ENCODE measurements at regions not wholly inside any gene's neighbourhood (a gene's known extent, or its start where the extent isn't known, plus 50 kb on each side); places are given as distances from the start of the nearest gene placed in this dataset.

DNA sequence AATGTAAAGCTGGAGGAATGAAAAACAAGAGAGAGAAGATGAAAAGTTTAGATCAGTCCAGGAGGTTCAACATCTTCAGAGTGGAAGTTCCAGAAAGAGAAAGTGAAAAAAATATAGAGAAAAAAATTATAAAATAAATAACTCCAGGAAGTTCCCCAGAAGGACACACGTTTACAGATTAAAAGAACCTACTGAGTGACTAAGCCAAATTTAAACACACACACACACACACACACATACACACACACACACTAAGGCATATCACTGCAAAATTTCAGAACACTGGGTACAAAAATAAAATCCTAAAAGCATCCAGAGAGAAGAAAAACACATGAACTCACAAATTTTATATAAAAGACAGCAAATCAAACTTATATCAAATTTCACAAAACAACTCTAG lies 85.9 kb upstream of the PMAIP1 start:
- Mint-ChIP-seq H3K9me3 (ENCODE audit: insufficient read depth) (no peaks in the 10 kb centered on the region), H3K27ac (no peak overlapping the region), H3K27me3 (peaks cover 21% of the 10 kb centered on the region), H3K4me3 (no peak overlapping the region), H3K4me1 (peaks cover 2% of the 10 kb centered on the region)
- H3K79me2 ChIP-seq (ENCODE audit: control insufficient read depth, insufficient read depth, low read length): no peaks in the 10 kb centered on the region
- intact Hi-C loops (cut with micrococcal nuclease): no loop called here
- no peak for TF ChIP-seq EZH2 (IDR thresholded peaks at IDR 0.05; ENCODE audit: borderline replicate concordance, insufficient read depth, low read depth, low read length, poor library complexity, severe bottlenecking)
- TF ChIP-seq, protein P1, sequence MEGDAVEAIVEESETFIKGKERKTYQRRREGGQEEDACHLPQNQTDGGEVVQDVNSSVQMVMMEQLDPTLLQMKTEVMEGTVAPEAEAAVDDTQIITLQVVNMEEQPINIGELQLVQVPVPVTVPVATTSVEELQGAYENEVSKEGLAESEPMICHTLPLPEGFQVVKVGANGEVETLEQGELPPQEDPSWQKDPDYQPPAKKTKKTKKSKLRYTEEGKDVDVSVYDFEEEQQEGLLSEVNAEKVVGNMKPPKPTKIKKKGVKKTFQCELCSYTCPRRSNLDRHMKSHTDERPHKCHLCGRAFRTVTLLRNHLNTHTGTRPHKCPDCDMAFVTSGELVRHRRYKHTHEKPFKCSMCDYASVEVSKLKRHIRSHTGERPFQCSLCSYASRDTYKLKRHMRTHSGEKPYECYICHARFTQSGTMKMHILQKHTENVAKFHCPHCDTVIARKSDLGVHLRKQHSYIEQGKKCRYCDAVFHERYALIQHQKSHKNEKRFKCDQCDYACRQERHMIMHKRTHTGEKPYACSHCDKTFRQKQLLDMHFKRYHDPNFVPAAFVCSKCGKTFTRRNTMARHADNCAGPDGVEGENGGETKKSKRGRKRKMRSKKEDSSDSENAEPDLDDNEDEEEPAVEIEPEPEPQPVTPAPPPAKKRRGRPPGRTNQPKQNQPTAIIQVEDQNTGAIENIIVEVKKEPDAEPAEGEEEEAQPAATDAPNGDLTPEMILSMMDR (IDR thresholded peaks at IDR 0.05): no peak
- WGBS (ENCODE audit: insufficient coverage): 0% methylated on average over 1 of the region's 1 CpG
- CTCF ChIA-PET: interaction anchor here (1.8 kb wide), 1 partner anchor 10 kb away, joined by 4 read pairs; no protein-coding TSS in a partner anchor
- ATAC-seq (ENCODE audit: low read depth) (no peak), DNase-seq (no peak)
- H3K27me3 ChIP-seq (replicated peaks in 1 of 4; ENCODE audit: control extremely low read depth in 1 of 4, control insufficient read depth in 3 of 4, insufficient read depth in 4 of 4, low read length in 3 of 4): peaks cover 0 to 6% (median 4%) of the 10 kb centered on the region in 4 experiments
- H3K36me3 ChIP-seq (replicated peaks in 1 of 2; ENCODE audit: control extremely low read depth in 1 of 2, control insufficient read depth in 1 of 2, extremely low read depth in 1 of 2, insufficient read depth in 2 of 2, low read length in 1 of 2): no peaks in the 10 kb centered on the region
- H4K20me1 ChIP-seq (ENCODE audit: control insufficient read depth, insufficient read depth, low read length, poor library complexity, severe bottlenecking): no peaks in the 10 kb centered on the region
- no peaks in the 10 kb centered on the region for H3K9me3 ChIP-seq (ENCODE audit: control extremely low read depth in 1 of 3, control insufficient read depth in 2 of 3, insufficient read depth in 1 of 3, low read length in 2 of 3)
- H3K4me1 ChIP-seq (ENCODE audit: control insufficient read depth in 2 of 2, insufficient read depth in 2 of 2, low read length in 2 of 2): no peaks in the 10 kb centered on the region
- no peak overlapping the region for H3K27ac ChIP-seq (ENCODE audit: low read length in 2 of 2)
- no peak overlapping the region for H3K4me3 ChIP-seq (ENCODE audit: control extremely low read depth in 1 of 5, extremely low read depth in 1 of 5, insufficient read depth in 1 of 5, low read depth in 2 of 5, low read length in 4 of 5)
- H3K4me2 ChIP-seq (replicated peaks; ENCODE audit: low read depth, low read length, poor library complexity, severe bottlenecking): no peak overlapping the region
- H3K9ac ChIP-seq (ENCODE audit: low read length): no peak overlapping the region
- POLR2A ChIA-PET: no interaction called here
- no peak overlapping the region for H2AFZ ChIP-seq (ENCODE audit: insufficient read depth, low read depth, low read length, poor library complexity, severe bottlenecking)

DNA sequence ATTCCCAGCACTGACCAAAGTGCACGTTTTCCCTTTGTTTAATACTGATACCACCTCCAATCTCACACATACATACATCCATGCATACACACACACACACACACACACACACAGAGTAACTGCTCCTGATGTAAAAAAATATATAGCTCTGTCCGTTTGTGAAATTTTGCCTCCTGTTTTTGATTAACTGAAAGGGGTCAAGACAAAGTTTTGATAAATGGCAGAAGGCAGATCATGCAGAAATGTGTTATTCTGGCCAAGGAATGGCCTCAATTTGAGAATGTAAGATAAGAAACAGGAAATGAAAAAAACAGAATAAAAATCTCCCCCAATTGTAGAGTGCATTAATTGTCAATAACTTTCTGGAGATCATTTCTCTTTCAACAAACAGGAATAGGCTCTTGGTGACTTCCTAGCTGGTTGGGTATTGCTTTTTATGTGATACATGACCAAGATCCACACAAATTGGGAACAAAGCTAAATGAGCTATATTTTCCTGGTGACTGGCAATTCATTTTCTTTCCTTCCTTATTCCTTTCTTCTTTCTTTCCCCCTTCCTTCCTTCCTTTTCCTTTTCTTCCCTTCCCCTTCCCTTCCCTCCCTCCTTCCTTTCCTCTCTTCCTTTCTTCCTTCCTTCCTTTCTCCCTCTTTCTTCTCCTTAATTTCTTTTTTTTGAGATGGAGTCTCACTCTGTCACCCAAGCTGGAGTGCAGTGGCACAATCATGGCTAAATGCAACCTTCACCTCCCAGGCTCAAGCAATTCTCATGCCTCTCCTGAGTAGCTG lies 88.9 kb upstream of the PMAIP1 start:
- H3K27ac Mint-ChIP-seq: no peak overlapping the region
- no peaks in the 10 kb centered on the region for H3K79me2 ChIP-seq (ENCODE audit: control insufficient read depth, insufficient read depth, low read length)
- no peaks in the 10 kb centered on the region for H4K20me1 ChIP-seq (ENCODE audit: control insufficient read depth, insufficient read depth, low read length, poor library complexity, severe bottlenecking)
- H3K4me3 ChIP-seq (ENCODE audit: control extremely low read depth in 1 of 5, extremely low read depth in 1 of 5, insufficient read depth in 1 of 5, low read depth in 2 of 5, low read length in 4 of 5): no peak overlapping the region
- H3K9me3 ChIP-seq (ENCODE audit: control extremely low read depth in 1 of 3, control insufficient read depth in 2 of 3, insufficient read depth in 1 of 3, low read length in 2 of 3): no peaks in the 10 kb centered on the region
- intact Hi-C loops (cut with micrococcal nuclease): no loop called here
- no peaks in the 10 kb centered on the region for H3K9me3 Mint-ChIP-seq (ENCODE audit: insufficient read depth)
- no peaks in the 10 kb centered on the region for H3K4me1 ChIP-seq (ENCODE audit: control insufficient read depth in 2 of 2, insufficient read depth in 2 of 2, low read length in 2 of 2)
- POLR2A ChIA-PET: no interaction called here
- peaks cover 0 to 6% (median 4%) of the 10 kb centered on the region in 4 experiments for H3K27me3 ChIP-seq (replicated peaks in 1 of 4; ENCODE audit: control extremely low read depth in 1 of 4, control insufficient read depth in 3 of 4, insufficient read depth in 4 of 4, low read length in 3 of 4)
- CTCF ChIA-PET: no interaction called here
- H3K27me3 Mint-ChIP-seq: peaks cover 14% of the 10 kb centered on the region
- WGBS (ENCODE audit: insufficient coverage): 10% methylated on average over 1 of the region's 2 CpGs
- no peaks in the 10 kb centered on the region for H3K4me1 Mint-ChIP-seq
- no peak overlapping the region for H3K4me2 ChIP-seq (replicated peaks; ENCODE audit: low read depth, low read length, poor library complexity, severe bottlenecking)
- no peak overlapping the region for H3K9ac ChIP-seq (ENCODE audit: low read length)
- no peak overlapping the region for H2AFZ ChIP-seq (ENCODE audit: insufficient read depth, low read depth, low read length, poor library complexity, severe bottlenecking)
- no peak for ATAC-seq (ENCODE audit: low read depth)
- no peak overlapping the region for H3K4me3 Mint-ChIP-seq
- TF ChIP-seq EZH2 (IDR thresholded peaks at IDR 0.05; ENCODE audit: borderline replicate concordance, insufficient read depth, low read depth, low read length, poor library complexity, severe bottlenecking): no peak
- TF ChIP-seq, protein P1 (IDR thresholded peaks at IDR 0.05): no peak
- H3K27ac ChIP-seq (ENCODE audit: low read length in 2 of 2): no peak overlapping the region
- DNase-seq: no peak
- H3K36me3 ChIP-seq (replicated peaks in 1 of 2; ENCODE audit: control extremely low read depth in 1 of 2, control insufficient read depth in 1 of 2, extremely low read depth in 1 of 2, insufficient read depth in 2 of 2, low read length in 1 of 2): no peaks in the 10 kb centered on the region
